ENCODE measurements at regions not wholly inside any gene's neighbourhood (a gene's known extent, or its start where the extent isn't known, plus 50 kb on each side); places are given as distances from the start of the nearest gene placed in this dataset.

DNA sequence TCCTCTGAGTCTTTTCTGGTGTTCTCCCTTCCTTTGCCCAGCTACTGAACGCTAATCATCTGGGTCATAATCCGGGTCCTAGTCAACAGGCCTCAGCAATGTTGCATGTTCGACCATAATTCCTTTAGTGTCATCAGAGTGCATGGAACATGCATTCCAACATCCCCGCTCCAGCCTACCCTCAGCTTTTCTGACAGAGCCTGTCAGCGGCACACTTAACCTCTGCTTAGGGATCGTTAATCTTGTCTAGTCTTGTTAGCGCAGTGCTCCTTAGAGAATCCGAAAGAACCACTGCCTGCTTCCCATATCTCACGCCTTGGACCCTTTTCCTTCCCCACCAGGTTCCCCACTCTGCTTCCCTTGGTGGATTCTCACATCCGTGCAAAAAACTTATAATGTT, 767.9 kb upstream of the ID2 start:
- DNase-seq: no peak

DNA sequence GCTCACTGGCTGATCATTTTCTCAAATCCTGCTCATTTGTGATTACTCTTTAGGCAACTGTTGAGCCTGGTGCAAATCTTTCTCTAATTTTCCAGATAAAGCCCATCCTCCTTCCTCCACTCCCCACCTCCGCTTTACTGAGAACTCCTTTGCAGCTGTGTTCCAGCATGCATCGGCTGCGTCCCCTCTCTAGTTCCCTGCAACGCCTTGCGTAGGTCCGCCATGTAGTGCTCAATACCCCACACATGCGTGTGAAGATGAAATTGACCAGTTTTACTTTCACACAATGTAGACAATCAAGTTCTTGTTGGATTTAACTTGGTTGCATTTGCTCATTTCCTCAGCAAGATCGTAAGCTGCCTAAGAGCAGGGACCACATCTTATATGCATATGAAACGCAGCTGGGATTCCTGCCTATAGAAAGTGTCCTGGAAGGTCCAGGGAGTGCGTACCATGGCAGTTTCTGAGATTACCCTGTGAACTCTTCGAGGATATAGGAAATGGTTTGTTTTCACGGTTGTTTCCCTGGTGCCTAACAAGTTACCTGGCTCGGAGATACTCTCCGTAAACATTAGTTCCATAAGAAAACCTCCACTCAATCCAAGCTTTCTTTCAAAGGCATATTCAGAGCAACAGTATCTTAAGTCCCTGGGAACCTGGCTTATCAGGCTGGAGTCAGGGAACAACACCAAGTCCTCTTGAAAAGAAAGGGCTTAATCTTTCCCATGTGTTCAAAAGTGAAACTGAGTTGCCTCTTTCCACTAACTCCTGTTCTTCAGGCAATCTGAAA, 766.4 kb upstream of the ID2 start:
- DNase-seq: no peak

- no peak for DNase-seq
Measured at GRCh38 chr2:7916670-7917069, 765.2 kb upstream of the ID2 start.

DNA sequence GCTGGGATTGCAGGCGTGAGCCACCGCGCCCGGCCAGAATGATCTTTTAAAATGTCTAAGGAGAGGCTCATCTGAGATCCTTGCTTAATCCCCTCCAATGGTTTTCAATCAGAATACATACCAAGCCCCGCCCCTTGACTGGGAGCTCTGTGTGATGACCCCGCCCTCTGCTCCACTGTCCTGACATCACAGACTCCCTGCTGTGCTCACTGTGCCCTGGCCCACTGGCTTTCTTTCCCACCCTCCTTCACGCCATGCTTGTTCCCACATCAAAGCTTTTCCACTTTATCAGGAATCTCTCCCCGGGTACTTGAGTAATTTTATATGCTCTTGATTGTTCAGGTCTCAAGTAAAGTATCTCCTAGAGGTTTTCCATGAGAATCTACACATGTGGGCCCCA, 762.3 kb upstream of the ID2 start:
- no peak for DNase-seq

DNA sequence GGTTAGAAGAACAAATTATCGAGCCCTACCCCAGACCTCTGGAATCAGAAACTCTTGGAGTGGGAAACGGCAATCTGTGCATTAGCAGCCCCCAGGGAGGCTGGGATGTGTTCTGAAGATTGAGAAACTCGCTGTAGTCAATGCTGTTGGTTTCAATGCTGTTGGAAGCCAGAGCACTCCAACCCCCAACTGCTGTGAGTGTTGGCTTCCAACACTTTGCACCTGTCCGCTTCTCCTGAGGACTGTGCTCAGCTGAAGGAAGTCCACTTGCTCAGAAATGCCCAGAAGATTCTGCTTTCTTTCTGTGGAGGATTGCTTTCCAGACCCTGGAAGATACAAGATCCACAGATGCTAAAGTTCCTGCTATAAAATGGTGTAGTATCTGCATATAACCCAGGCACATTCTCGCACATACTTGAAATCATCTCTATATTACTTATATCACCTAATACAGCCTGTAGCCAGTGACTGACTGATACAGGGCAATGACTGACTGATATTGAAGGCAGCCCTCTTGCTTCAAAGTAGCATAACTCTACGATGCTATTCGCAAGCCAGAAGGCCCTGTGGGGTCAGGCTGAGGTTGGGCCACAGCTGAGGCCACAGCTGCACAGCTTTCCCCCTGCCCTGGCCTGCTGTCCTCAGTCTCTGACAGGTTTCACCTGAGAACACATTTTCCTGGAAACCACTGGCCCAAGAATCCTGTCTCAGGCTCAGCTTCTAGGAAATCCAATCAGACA, 757.7 kb upstream of the ID2 start:
- DNase-seq: no peak

- no peak for DNase-seq
Measured at GRCh38 chr2:7925506-7925905, 756.4 kb upstream of the ID2 start.

GRCh38 chr2:7927691-7928090, 754.2 kb upstream of the ID2 start:
- no peak for DNase-seq

GRCh38 chr2:7929281-7929680, 752.6 kb upstream of the ID2 start:
- DNase-seq: no peak

- DNase-seq: no peak
Measured at GRCh38 chr2:7930800-7931635, 750.8 kb upstream of the ID2 start.

DNA sequence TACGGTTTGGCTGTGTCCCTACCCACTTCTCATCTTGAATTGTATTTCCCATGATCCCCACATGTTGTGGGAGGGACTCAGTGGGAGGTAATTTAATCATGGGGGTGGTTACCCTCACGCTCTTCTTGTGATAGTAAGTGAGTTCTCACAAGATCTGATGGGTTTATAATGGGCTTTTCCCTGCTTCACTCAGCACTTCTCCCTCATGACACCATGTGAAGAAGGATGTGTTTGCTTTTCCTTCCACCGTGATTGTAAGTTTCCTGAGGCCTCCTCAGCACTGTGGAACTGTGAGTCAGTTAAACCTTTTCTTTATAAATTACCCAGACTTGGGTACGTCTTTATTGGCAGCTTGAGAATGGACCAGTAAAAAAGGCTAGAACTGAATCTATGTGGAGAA, 750.0 kb upstream of the ID2 start:
- no peak for DNase-seq

DNA sequence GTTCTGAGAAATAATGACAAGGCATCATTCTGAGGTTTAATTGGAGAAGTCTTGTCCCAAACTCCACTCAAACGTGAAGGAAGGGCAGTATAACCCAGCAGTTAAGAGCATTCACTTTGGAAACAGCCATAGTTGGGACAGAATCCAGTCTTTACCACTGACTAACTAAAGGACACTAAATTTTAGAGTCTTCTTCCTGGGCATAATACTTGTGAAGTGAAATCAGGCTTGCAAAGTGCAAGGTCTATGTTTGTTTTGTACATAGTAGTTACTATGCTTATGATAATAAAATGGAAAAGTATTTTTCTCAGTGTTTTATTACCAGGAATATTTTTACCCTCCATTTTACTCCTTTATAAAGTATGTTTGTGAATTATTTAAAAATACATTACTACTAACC, 748.2 kb upstream of the ID2 start:
- DNase-seq: no peak

DNA sequence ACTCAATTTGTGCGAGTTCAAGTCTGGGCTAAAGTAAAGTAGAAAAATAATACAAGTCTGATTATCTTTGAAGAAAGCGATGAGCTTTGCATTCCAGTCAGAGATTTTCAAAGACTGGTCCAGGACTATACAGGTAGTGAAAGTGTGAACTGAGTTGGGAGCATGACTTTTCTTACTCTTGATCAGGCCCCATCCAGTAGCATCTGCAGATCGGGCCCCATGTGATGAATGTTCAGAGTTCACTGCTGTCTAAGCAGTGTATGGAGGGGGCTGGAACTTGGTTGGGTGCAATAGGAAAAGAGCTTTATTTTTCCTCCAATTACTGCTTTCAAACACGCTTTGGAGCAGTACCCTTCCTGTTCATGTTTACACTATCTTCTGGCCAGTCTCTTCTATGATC, 747.4 kb upstream of the ID2 start:
- no peak for DNase-seq

DNA sequence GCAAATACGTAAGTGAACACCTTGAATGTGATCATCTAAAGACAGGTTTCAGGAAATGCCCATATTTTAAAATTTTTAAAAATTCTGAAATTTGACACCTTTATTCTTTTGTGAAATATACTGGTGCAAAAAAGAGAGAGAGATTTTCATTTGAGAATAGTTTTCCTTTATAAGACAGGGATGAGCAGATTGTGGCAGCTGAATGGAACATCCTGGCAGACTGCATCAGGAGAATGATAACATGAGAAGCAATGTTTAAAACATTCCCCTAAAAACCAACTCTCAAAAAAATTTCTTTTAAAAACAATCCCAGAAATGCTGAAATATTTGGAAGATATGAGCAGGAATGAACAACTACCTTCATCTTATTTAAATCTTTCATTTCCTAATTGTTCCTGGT, 744.8 kb upstream of the ID2 start:
- DNase-seq: no peak

- DNase-seq: no peak
Measured at GRCh38 chr2:7940723-7941122, 741.1 kb upstream of the ID2 start.

- no peak for DNase-seq
Measured at GRCh38 chr2:7943446-7943845, 738.4 kb upstream of the ID2 start.

DNA sequence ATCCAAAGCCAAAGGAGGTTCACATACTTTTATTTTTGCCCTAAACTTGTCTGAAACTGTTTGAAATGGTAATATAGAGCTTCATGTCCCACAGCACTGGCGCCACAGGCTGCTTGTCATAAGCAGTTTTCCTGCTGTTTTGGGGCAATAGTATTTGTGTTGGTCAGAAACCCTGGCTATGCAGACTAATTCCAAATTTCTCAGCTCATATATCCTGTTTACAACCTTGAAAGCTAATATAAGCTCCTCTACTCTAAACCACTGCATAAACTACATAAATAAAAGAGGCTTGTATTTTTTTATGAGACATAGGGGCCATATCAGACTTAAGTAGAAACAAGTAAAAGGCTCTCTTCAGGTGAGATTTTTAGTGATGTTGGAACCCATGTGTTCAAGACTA, 736.8 kb upstream of the ID2 start:
- no peak for DNase-seq

DNA sequence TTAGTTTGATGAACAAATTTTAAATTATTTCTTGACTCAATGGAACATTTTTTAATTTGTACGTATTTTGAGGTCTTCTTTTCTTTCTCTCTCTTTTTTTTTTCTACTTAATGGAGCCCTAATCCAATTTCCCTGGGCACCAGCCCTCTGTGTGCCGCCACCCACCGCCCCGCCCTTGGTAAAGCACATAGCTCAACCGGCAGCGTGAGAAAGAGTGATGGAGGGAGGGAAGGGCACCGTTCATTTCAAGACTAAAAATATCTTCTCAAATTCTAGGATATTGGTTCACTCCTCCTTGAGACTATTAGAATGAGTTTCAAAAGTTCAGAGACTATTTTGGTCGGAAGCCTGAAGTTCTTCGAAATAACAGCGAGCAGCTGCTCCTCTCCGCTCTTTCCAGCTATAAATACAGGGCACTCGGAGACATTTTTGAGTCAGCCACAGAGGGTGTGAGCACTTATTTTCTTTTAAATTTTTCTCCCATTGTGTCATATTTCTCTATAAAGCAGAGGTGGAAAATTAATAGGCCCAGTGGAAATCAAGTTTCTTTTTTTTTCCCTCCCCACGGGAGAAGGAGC, 731.7 kb upstream of the ID2 start:
- no peak for DNase-seq

- no peak for DNase-seq
Measured at GRCh38 chr2:7951001-7951400, 730.9 kb upstream of the ID2 start.

DNA sequence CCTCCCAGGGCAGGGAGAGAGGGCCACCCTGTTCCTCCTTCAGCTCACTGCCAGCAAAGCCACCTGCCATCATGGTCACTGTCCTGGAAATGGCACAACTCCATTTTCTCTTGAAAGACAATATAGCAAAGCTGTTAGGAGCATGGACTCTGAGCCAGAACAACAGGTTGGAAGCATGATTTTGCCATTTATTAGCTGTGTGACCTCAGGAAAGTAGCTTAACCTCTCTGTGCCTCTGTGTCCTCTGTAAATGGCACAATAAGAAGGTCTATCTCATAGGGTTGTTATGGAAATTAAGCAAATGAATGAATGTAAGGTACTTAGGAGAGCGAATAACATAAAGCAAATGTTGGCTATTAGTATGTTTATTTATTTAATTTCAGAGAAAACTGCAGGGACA, 730.4 kb upstream of the ID2 start:
- no peak for DNase-seq

- DNase-seq: no peak
Measured at GRCh38 chr2:7952046-7952745, 729.7 kb upstream of the ID2 start.

DNA sequence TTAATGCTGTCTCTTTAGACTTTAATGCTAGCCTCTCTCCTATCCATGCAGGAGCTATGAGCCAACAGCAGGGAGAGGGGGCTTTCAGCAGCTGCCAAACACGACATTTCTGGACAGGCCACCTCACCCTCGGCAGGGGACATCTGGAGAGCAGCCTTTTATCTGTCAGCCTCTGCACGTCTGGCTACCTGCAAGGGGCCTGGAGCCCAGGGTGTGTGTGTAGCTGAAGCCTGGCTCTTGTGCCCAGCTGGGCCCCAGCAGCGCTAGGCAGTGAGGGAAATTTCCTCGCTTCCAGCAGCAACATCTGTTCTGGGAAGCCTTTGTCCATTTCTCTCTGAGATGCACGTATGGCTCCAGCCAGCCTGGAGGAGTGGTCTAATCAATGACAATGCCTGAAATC, 728.7 kb upstream of the ID2 start:
- DNase-seq: no peak

GRCh38 chr2:7954234-7954633, 727.6 kb upstream of the ID2 start:
- no peak for DNase-seq

All from GOT3 (cell line).